Mucosa of descending colon (tissue), 3 donors: ENCODE measurements at regions not wholly inside any gene's neighbourhood (a gene's known extent, or its start where the extent isn't known, plus 50 kb on each side); places are given as distances from the start of the nearest gene placed in this dataset.

Source experiments
- ATAC-seq: fragments of 200-7000 bp; cut with Tn5 transposase; one replicate; pipeline ENCODE4 v1.9.1; 2020; ENCODE audit warnings: mild to moderate bottlenecking, moderate library complexity
- DNase-seq, 3 donors: peaks; one replicate each; pipeline ENCODE4 v3.0.0-alpha.2; 2020
- H3K36me3 ChIP-seq: fragments of 200-600 bp; one replicate; pipeline ENCODE4 v1.8.0; 2021; ENCODE audit warnings: low read depth, mild to moderate bottlenecking
- H3K4me1 ChIP-seq: fragments of 200-600 bp; one replicate; pipeline ENCODE4 v1.8.0; 2021; ENCODE audit warnings: low read depth, mild to moderate bottlenecking
- H3K4me3 ChIP-seq: fragments of 200-600 bp; one replicate; pipeline ENCODE4 v1.8.0; 2021; ENCODE audit warnings: mild to moderate bottlenecking
- H3K9me3 ChIP-seq: fragments of 200-600 bp; one replicate; pipeline ENCODE4 v1.8.0; 2021; ENCODE audit warnings: mild to moderate bottlenecking
- intact Hi-C, 2 donors: fragments of 100-400 bp; cut with DNase I in 1 of 2; cut with micrococcal nuclease in 1 of 2; formaldehyde crosslinking; loops; one replicate each; pipeline versions ENCODE4 v1.11.0 to v1.11.1; 2022; cut with DNase I, micrococcal nuclease
- TF ChIP-seq, protein P1 (sequence below): fragments of 200-600 bp; IDR thresholded peaks from one replicate; pipeline ENCODE4 v1.8.0; 2022; ENCODE audit warnings: antibody characterized with exemption, mild to moderate bottlenecking
- donor health status: DM: no; HTN: no; CAD: no; lungs with moderate emphysema.
- donor health status: DM: no; HTN: no; CAD: no.
- donor health status: DM: no; HTN: yes; CAD: no.

DNA sequence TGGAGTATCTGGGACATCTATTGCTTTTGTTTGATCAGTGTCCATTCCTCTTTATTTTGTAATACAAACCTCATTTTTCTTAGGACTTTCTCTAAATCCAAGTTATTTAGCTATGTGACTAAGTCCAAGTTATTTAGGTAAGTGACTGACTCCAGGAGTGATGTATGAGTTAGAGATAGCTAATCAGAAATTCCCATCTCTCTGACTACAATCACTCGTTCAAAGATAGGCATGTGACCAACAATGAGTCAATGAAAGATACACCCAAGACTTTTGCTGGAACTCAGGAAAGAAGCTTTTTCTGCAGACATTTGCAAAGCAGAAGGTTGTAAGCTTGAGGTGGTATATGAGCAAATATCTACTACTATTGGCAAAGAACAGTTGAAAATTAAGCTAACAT, 72.5 kb upstream of the KCNIP4 start:
- no peaks in the 10 kb centered on the region for H3K36me3 ChIP-seq
- H3K4me3 ChIP-seq: no peak overlapping the region
- TF ChIP-seq, protein P1, sequence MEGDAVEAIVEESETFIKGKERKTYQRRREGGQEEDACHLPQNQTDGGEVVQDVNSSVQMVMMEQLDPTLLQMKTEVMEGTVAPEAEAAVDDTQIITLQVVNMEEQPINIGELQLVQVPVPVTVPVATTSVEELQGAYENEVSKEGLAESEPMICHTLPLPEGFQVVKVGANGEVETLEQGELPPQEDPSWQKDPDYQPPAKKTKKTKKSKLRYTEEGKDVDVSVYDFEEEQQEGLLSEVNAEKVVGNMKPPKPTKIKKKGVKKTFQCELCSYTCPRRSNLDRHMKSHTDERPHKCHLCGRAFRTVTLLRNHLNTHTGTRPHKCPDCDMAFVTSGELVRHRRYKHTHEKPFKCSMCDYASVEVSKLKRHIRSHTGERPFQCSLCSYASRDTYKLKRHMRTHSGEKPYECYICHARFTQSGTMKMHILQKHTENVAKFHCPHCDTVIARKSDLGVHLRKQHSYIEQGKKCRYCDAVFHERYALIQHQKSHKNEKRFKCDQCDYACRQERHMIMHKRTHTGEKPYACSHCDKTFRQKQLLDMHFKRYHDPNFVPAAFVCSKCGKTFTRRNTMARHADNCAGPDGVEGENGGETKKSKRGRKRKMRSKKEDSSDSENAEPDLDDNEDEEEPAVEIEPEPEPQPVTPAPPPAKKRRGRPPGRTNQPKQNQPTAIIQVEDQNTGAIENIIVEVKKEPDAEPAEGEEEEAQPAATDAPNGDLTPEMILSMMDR: no peak
- ATAC-seq: no peak
- no peaks in the 10 kb centered on the region for H3K9me3 ChIP-seq
- intact Hi-C loops: no loop called here
- no peak for DNase-seq
- no peaks in the 10 kb centered on the region for H3K4me1 ChIP-seq

DNA sequence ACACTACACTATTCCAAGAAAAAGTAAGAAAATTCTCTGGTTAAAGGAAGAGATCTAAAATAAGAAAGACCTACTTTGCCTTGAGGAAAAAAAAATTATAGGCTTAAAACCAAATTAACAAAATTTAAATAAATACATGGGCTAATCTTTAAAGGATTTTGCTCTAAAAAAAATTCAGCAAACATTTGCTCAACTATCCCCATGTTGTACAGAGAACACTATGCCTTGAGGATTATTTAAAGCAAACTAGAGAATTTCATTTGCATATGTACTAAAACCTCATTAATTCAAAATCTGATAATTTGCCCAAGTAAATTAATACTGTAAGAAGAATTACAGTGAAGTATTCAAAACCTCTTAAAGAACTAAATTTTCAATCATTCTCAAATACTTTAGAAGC, 71.6 kb upstream of the KCNIP4 start:
- ATAC-seq (no peak), DNase-seq (no peak)
- TF ChIP-seq, protein P1: no peak
- Histone ChIP-seq H3K4me3 (no peak overlapping the region), H3K4me1 (no peaks in the 10 kb centered on the region), H3K36me3 (no peaks in the 10 kb centered on the region), H3K9me3 (no peaks in the 10 kb centered on the region)
- intact Hi-C loops: no loop called here

DNA sequence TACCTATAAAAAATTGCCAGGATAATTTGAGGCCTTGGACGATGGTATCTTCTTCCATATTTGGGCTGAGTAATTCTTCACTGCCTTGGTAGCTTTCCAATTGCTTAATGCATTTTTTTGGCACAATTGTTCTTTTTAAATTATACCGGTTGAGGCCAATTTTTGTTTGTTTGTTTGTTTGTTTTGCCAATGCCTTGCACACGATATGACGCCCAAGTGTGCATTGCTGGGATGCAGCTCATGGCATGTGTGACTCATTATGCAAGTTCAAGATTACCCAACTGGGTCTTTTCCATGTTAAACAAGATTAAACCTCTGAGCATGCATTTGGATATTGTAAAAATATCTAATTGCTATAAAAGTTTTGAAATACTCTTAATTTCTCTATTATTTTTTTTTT, 71.1 kb upstream of the KCNIP4 start:
- no peak for ATAC-seq
- Histone ChIP-seq H3K4me1 (no peaks in the 10 kb centered on the region), H3K4me3 (no peak overlapping the region), H3K9me3 (no peaks in the 10 kb centered on the region), H3K36me3 (no peaks in the 10 kb centered on the region)
- TF ChIP-seq, protein P1: no peak
- intact Hi-C loops: no loop called here
- no peak for DNase-seq

DNA sequence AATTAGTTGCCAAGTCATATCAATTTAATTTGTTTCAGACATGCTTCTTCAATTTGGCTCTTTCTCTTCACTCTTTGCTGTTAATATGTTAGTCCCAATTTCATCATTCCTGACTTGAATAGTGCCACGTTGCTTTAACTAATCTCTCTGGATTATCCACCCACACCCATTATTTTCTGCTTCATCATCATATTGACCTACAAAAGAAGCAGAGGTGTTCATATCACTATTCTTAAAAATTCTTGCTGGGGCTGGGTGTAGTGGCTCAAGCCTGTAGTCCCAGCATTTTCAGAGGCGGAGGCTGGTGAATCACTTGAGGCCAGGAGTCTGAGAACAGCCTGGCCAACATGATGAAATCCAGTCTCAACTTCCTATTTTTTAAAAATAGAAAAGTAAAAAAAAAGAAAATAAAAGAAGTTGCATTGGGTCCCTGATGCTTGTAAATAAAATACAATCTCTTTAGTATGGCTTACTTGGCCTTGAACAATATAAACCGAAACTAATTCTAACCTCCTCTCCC, 65.7 kb upstream of the KCNIP4 start:
- no peak for ATAC-seq
- intact Hi-C loops: no loop called here

DNA sequence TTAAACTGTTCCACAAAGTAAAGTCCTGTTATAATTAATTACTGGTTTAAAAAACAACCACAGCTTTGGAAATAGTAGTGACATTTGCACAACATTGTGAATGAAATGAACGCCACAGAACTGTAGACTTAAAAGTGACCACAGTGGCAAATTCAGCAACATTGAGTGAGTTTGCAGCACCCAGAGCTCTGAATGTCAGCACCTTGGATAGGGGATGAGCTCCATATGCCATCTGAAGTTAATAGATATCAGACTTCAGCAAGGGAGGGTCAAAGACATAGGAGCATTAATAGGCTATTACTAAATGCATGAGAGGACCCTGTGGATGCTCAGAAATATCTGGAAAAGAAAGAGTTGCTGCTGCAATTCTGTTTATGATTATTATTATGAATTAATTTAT, 55.3 kb upstream of the KCNIP4 start:
- H3K9me3 ChIP-seq: no peaks in the 10 kb centered on the region
- H3K4me3 ChIP-seq: no peak overlapping the region
- ATAC-seq (no peak), DNase-seq (no peak)
- H3K36me3 ChIP-seq: no peaks in the 10 kb centered on the region
- no peaks in the 10 kb centered on the region for H3K4me1 ChIP-seq
- intact Hi-C loops: no loop called here
- TF ChIP-seq, protein P1: no peak

More for the DNA sequence above, 65.7 kb upstream of the KCNIP4 start:
- no peak for DNase-seq
- TF ChIP-seq, protein P1: no peak
- H3K9me3 ChIP-seq: no peaks in the 10 kb centered on the region
- no peaks in the 10 kb centered on the region for H3K36me3 ChIP-seq
- H3K4me1 ChIP-seq: no peaks in the 10 kb centered on the region
- H3K4me3 ChIP-seq: no peak overlapping the region
